PC-9 (cell line): ENCODE measurements at regions not wholly inside any gene's neighbourhood (a gene's known extent, or its start where the extent isn't known, plus 50 kb on each side); places are given as distances from the start of the nearest gene placed in this dataset.

ENCODE experiments used
- BruUV-seq: library from RNA; stranded (reverse); fragments of 400-500 nt; replicated peaks from 2 replicates; lab custom pipeline; 2021; lab: Mats Ljungman, UMichigan
- CTCF ChIA-PET: fragments of 300-600 bp; sonication (Branson Sonifier 250); formaldehyde crosslinking; loops from one replicate; lab custom pipeline; 2022; ENCODE audit warnings: antibody characterized with exemption; lab: Charles Lee
- POLR2A ChIA-PET: fragments of 300-600 bp; sonication (Branson Sonifier 250); formaldehyde crosslinking; loops from one replicate; lab custom pipeline; 2022; ENCODE audit warnings: antibody characterized with exemption; ENCODE audit not compliant: unreplicated experiment; lab: Charles Lee
- DNase-seq, 2 experiments: peaks; one replicate each; pipeline versions ENCODE4 v3.0.0 to v3.0.0-alpha.2; 2015 to 2022; ENCODE audit warnings: mixed read lengths in 1 of 2
- H2AFZ ChIP-seq: fragments of 200-600 bp; sonication (generic); 2 replicates; pipeline ENCODE4 v1.8.1; 2017; ENCODE audit warnings: antibody characterized with exemption
- H3F3A ChIP-seq: fragments of 200-600 bp; sonication (generic); 2 replicates; pipeline ENCODE4 v1.8.1; 2017; ENCODE audit warnings: antibody characterized with exemption, mild to moderate bottlenecking, low read depth; ENCODE audit not compliant: insufficient read depth
- H3K27ac ChIP-seq: fragments of 200-600 bp; sonication (generic); 2 replicates; pipeline ENCODE4 v1.6.1; 2016; ENCODE audit warnings: mixed run types
- H3K27me3 ChIP-seq: fragments of 200-600 bp; sonication (generic); 2 replicates; pipeline ENCODE4 v1.6.1; 2016; ENCODE audit warnings: low read depth, mixed run types; ENCODE audit not compliant: insufficient read depth
- H3K36me3 ChIP-seq: fragments of 200-600 bp; sonication (generic); 2 replicates; pipeline ENCODE4 v1.6.1; 2016; ENCODE audit warnings: low read depth, mixed run types
- H3K4me1 ChIP-seq: fragments of 200-600 bp; sonication (generic); replicated peaks from 2 replicates; pipeline ENCODE4 v1.6.1; 2016; ENCODE audit warnings: mixed run types; ENCODE audit not compliant: insufficient read depth
- H3K4me2 ChIP-seq: fragments of 200-600 bp; sonication (generic); 2 replicates; pipeline ENCODE4 v1.6.1; 2017; ENCODE audit warnings: mixed run types
- H3K4me3 ChIP-seq: fragments of 200-600 bp; sonication (generic); 2 replicates; pipeline ENCODE4 v1.6.1; 2016; ENCODE audit warnings: mixed run types
- H3K79me2 ChIP-seq: fragments of 200-600 bp; sonication (generic); 2 replicates; pipeline ENCODE4 v1.6.1; 2017; ENCODE audit warnings: low read depth, mixed run types
- H3K9me2 ChIP-seq: fragments of 200-600 bp; sonication (generic); 2 replicates; pipeline ENCODE4 v1.8.1; 2017; ENCODE audit warnings: mild to moderate bottlenecking; ENCODE audit not compliant: insufficient read depth
- H3K9me3 ChIP-seq: fragments of 200-600 bp; sonication (generic); 2 replicates; pipeline ENCODE4 v1.8.1; 2016; ENCODE audit warnings: low read depth; ENCODE audit not compliant: insufficient read depth
- H4K20me1 ChIP-seq: fragments of 200-600 bp; sonication (generic); 2 replicates; pipeline ENCODE4 v1.8.1; 2017; ENCODE audit not compliant: insufficient read depth
- EZH2 ChIP-seq: fragments of 200-600 bp; sonication (generic); IDR thresholded peaks from 2 replicates; pipeline ENCODE4 v1.8.0; 2017; ENCODE audit warnings: antibody characterized with exemption, low read depth
- intact Hi-C: fragments of 100-400 bp; cut with micrococcal nuclease; formaldehyde crosslinking; loops from one replicate; pipeline ENCODE4 v1.10.0; 2022; ENCODE audit not compliant: unreplicated experiment
- TF ChIP-seq, protein P1 (sequence below): fragments of 200-600 bp; sonication (generic); conservative IDR thresholded peaks from 2 replicates; pipeline ENCODE4 v1.6.1; 2017; ENCODE audit warnings: mixed run types, antibody characterized with exemption, mild to moderate bottlenecking, moderate library complexity

DNA sequence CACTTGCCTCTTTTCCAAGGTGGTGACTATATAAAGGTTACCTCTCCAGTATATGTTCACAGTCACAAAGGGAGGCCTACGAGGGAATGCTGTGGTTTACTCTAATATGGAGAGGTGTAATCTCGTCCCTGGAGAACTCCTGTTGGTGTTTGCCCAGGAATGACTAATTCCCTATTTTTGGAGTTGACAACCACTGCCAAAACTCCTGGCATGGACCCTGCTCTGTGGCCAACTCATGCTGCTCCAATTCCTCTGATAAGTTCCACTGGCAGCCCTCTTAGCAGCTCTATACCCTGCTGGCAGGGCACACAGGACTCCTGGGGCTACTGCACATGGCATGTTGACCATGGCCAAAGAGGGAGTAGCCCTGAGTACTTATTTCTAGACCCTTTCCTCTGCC lies 418.7 kb upstream of the ANO5 start:
- intact Hi-C loops = no loop called here
- no peaks in the 10 kb centered on the region for H3K27me3 ChIP-seq
- POLR2A ChIA-PET = no interaction called here
- H3K4me2 ChIP-seq = no peak overlapping the region
- H3K27ac ChIP-seq = no peak overlapping the region
- TF ChIP-seq, protein P1, sequence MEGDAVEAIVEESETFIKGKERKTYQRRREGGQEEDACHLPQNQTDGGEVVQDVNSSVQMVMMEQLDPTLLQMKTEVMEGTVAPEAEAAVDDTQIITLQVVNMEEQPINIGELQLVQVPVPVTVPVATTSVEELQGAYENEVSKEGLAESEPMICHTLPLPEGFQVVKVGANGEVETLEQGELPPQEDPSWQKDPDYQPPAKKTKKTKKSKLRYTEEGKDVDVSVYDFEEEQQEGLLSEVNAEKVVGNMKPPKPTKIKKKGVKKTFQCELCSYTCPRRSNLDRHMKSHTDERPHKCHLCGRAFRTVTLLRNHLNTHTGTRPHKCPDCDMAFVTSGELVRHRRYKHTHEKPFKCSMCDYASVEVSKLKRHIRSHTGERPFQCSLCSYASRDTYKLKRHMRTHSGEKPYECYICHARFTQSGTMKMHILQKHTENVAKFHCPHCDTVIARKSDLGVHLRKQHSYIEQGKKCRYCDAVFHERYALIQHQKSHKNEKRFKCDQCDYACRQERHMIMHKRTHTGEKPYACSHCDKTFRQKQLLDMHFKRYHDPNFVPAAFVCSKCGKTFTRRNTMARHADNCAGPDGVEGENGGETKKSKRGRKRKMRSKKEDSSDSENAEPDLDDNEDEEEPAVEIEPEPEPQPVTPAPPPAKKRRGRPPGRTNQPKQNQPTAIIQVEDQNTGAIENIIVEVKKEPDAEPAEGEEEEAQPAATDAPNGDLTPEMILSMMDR = no peak
- TF ChIP-seq EZH2 = no peak
- no peaks in the 10 kb centered on the region for H3K4me1 ChIP-seq
- no peaks in the 10 kb centered on the region for H3K79me2 ChIP-seq
- BruUV-seq = no TSS peak
- H3F3A ChIP-seq = no peaks in the 10 kb centered on the region
- H3K4me3 ChIP-seq = no peak overlapping the region
- no peaks in the 10 kb centered on the region for H3K36me3 ChIP-seq
- no peak overlapping the region for H2AFZ ChIP-seq
- DNase-seq = no peak
- CTCF ChIA-PET = no interaction called here
- H3K9me3 ChIP-seq = no peaks in the 10 kb centered on the region
- H3K9me2 ChIP-seq = no peaks in the 10 kb centered on the region; the same call in 1 of the 2 replicates
- no peaks in the 10 kb centered on the region for H4K20me1 ChIP-seq

DNA sequence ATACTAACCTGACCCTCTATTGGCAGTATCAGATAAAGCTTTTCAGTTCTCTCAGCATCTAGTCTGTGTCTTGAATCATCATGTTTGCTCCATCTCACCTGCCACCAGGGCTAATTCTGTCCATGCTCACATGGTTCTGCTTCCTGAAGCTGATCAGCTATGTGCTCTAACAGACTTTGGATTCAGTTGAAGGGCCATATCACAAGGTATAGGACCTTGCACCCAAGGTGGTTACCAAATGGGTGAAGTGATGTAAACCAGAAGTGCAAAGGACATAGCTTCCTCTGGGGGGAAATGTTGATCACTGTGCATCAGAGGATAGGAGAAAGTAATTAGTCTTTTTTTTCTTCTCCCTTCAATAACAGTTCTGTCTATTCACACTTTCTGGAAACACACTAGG lies 417.0 kb upstream of the ANO5 start:
- Histone ChIP-seq H3K36me3 (no peaks in the 10 kb centered on the region), H3K4me3 (no peak overlapping the region), H3K79me2 (no peaks in the 10 kb centered on the region), H3F3A (no peaks in the 10 kb centered on the region), H2AFZ (no peak overlapping the region), H4K20me1 (no peaks in the 10 kb centered on the region), H3K9me2 (no peaks in the 10 kb centered on the region), H3K9me3 (no peaks in the 10 kb centered on the region), H3K27ac (no peak overlapping the region), H3K4me1 (no peaks in the 10 kb centered on the region), H3K27me3 (no peaks in the 10 kb centered on the region), H3K4me2 (no peak overlapping the region)
- BruUV-seq = no TSS peak
- no peak for DNase-seq
- intact Hi-C loops = no loop called here
- ChIA-PET CTCF (no interaction called here), POLR2A (no interaction called here)
- no peak for TF ChIP-seq EZH2
- TF ChIP-seq, protein P1 = no peak

DNA sequence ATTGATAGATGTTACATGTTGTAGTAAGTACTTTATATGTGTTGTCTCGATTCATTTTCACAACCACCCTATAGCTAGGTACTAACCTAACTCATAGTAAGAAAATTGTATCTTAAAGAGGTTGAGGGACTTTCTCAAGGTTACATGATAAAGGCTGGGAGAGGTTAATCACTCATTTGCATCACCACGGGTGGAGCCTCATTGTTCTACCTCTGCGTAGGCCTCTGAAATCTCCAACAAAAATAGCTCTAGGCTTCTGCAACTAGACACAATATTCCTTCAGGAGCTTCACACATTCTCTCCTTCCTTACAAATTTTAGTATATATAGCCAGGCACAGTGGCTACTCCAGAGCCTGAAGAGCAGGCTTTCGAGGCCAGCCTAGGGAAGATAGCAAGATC lies 408.9 kb upstream of the ANO5 start:
- ChIA-PET CTCF (no interaction called here), POLR2A (no interaction called here)
- no peak overlapping the region for H2AFZ ChIP-seq
- no peaks in the 10 kb centered on the region for H3K4me1 ChIP-seq
- H3F3A ChIP-seq = no peaks in the 10 kb centered on the region
- no peak overlapping the region for H3K4me3 ChIP-seq
- no peak for DNase-seq
- no peaks in the 10 kb centered on the region for H3K36me3 ChIP-seq
- TF ChIP-seq, protein P1 = no peak
- no peak for TF ChIP-seq EZH2
- intact Hi-C loops = no loop called here
- H3K27me3 ChIP-seq = no peaks in the 10 kb centered on the region
- no peaks in the 10 kb centered on the region for H3K9me3 ChIP-seq
- no TSS peak for BruUV-seq
- H4K20me1 ChIP-seq = no peaks in the 10 kb centered on the region
- H3K4me2 ChIP-seq = no peak overlapping the region
- H3K79me2 ChIP-seq = no peaks in the 10 kb centered on the region
- H3K27ac ChIP-seq = no peak overlapping the region
- no peaks in the 10 kb centered on the region; the same call in 1 of the 2 replicates for H3K9me2 ChIP-seq
